ENCODE measurements at regions not wholly inside any gene's neighbourhood (a gene's known extent, or its start where the extent isn't known, plus 50 kb on each side); places are given as distances from the start of the nearest gene placed in this dataset.
"Not testable (repeated sequence)": the region's sequence is repeated elsewhere in the genome, so short reads cannot be mapped to it uniquely, and the experiment has no call there.

DNA sequence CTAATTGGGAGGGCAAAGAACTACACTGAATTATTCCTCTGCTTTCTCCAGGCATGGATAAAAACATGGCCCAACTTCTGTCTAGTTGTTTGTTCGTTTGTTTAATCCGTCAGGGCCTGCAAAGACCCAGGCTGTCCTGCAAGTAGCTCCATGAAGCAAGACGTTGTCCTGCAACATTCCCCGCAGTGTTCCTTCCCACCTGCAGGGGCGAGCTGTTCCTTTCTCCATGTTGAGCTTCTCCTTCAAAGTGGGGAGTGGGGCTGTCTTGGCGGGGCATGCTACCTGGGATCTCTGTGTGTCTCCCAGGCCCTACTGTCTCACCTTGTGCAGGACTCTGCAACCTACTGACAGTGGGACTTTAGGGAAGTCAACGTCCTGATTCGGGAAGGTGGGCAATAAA lies 264.0 kb upstream of the SMIM21 start:
- in situ Hi-C loops (cut with MboI; ENCODE audit: low sequenced_read_pairs), result no loop called here

- in situ Hi-C loops (cut with MboI; ENCODE audit: low sequenced_read_pairs), result not testable (repeated sequence)
These were observed 262.8 kb upstream of the SMIM21 start for GRCh38 chr18:75690283-75690682.

DNA sequence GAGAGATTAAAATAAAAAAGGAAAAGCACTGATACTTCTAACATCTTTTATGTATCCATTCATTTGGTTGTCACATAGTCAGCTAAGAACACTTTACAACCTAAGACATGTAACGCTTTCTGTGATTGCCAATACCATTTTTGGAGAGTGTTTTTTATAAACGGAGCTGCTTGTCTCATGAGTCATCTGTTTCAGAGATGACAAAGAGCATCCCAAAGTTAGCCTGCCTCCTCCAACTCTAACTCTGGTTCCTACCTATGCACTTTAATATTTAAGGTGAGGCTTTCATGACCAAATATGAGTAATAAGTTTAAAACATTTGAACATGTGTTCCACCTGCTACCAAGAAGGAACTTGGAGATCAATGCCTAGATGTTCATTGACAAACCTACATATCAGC lies 260.1 kb upstream of the SMIM21 start:
- in situ Hi-C loops (cut with MboI; ENCODE audit: low sequenced_read_pairs), result no loop called here

DNA sequence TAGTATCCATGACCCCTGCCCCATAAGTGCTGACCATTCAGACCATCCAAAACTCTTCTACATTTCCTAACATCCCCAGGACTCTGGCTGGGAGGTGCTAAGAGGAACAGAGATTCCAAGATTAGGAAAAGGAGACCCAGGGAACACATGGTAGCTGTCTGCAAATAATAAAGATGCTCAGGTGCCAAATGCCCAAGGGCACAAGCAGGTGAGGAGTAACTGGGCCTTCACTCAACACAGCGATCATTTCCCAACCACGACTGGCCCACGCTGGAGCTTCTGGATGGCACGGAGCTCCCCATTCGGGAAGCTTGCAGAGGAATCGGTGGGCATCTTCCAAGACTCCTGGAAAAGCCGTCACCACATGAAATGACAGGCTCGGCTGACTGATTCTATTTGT lies 255.9 kb upstream of the SMIM21 start:
- in situ Hi-C loops (cut with MboI; ENCODE audit: low sequenced_read_pairs), result no loop called here

DNA sequence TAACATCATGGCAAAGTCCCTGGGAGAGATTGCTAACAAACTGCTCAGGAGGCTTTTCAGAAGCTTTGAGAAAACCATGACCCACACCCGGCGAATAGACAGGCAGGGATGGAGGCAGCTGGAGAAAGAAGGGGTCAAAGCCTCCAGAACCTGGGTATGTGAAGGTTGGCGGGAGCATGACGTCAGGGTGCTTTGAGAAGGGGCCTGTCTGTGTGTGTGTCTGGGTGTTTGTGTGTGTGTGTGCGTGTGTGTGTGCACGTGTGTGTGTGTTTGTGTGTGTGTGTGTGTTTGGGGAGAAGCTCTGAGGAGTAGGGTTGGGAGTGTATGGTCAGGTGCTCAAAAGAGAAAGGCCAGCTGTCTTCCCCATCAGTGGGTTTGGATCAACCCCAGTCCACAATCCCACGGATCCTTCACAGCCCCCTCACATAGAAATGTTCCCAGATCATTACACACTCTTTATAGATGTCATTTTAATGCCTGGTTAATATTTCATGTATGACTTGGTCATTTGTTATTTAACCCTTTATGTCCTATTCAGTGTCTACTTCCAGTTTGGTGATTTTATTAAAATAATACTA lies 254.1 kb upstream of the SMIM21 start:
- in situ Hi-C loops (cut with MboI; ENCODE audit: low sequenced_read_pairs), result no loop called here

DNA sequence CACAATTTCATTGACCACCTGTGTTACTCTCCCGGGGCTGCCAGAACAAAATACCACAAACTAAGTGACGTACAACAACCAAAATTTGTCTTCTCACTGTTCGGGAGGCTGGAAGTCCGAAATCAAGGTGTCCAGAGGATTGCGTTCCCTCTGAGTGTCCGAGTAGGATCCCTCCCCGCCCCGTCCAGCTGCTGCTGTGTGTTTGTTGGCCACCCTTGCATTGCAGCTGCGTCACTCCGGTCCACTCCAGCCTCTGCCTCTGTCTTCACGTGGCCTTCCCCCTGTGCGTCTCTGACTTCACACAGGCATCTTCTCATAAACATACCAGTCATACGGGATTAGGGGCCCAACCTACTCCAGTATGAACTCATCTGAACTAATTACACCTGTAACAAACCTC lies 251.8 kb upstream of the SMIM21 start:
- in situ Hi-C loops (cut with MboI; ENCODE audit: low sequenced_read_pairs), result no loop called here

DNA sequence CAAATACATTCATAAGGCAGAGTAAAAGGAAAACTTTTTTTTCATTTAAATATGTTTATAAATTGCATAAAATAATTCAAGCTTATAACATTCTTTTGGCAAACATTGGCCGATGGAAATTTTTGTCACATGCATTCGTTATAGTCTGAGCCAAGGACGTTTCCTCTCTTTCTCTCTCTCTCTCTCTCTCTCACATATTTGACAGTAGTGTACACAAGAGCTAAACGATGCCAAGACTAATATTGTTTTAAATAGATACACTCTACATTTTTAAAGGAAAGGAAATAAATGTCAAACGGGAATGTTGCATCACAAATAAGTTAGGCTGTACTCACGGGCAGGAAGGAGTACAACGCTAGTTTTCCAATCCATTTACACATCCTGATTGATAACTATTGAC lies 251.1 kb upstream of the SMIM21 start:
- in situ Hi-C loops (cut with MboI; ENCODE audit: low sequenced_read_pairs), result no loop called here

- in situ Hi-C loops (cut with MboI; ENCODE audit: low sequenced_read_pairs), result no loop called here
These were observed 250.4 kb upstream of the SMIM21 start for GRCh38 chr18:75677696-75678455.

DNA sequence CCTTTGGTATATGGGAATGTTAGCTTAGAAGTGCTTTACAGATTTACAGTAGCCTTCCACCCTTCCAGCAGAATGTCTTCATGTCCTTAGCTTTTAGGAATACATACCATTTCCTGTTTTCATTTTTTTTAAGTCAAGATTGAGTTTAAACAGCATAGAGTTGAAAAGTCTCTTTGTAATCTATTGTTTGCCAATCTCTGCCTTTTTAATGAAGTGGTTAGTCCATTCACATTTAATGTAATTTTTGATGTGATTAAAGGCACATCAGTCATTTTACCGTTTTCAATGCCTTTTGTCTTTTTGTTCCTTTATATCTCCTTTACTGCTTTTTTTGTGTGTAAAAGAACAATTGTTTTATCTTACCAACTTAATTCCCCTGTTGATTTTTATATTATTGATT lies 233.4 kb upstream of the SMIM21 start:
- in situ Hi-C loops (cut with MboI; ENCODE audit: low sequenced_read_pairs), result no loop called here

DNA sequence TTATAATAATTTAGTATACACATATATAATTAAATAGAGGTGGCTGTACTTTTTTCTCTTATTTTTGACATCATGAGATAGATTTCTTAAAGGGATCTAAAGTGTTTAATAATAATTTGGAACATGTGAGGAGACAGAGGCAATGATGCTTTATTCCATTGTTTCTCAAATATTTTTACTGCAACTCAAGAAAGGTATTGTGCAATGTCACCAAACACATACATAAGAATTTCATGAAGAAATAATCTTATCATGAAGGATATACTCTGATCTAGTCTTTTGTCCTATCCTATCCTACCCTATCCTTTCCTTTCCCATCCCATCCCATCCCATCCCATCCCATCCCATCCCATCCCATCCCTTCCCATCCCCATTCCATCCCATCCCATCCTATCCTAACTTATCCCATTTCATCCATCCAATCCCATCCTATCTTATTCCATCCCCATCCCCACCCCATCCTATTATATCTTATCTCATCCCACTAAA lies 232.1 kb upstream of the SMIM21 start:
- in situ Hi-C loops (cut with MboI; ENCODE audit: low sequenced_read_pairs), result no loop called here

- in situ Hi-C loops (cut with MboI; ENCODE audit: low sequenced_read_pairs), result no loop called here
These were observed 230.8 kb upstream of the SMIM21 start for GRCh38 chr18:75658330-75658729.

- in situ Hi-C loops (cut with MboI; ENCODE audit: low sequenced_read_pairs), result no loop called here
These were observed 229.2 kb upstream of the SMIM21 start for GRCh38 chr18:75656563-75657247.

DNA sequence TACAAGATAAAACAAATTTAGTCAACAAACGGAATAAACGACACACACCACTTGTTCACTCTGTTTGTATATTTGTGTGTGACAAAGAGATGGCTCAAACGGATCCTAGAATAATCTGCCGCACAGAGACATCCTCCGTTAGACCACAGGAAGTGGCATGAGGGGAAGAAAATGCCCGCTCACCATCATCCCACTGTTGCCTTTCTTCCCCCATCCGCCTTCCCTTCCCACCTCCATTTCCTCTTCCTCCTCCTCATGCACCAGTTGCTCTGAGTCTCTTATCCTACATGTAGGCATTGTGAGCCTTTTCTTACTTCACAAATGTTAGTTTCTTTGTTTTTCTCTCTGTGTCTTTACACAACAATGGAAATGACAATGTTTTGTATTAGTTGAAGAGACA lies 228.5 kb upstream of the SMIM21 start:
- in situ Hi-C loops (cut with MboI; ENCODE audit: low sequenced_read_pairs), result no loop called here

GRCh38 chr18:75654851-75655751 lies 227.6 kb upstream of the SMIM21 start:
- in situ Hi-C loops (cut with MboI; ENCODE audit: low sequenced_read_pairs), result no loop called here

GRCh38 chr18:75654386-75654785 lies 226.9 kb upstream of the SMIM21 start:
- in situ Hi-C loops (cut with MboI; ENCODE audit: low sequenced_read_pairs), result no loop called here

- in situ Hi-C loops (cut with MboI; ENCODE audit: low sequenced_read_pairs), result no loop called here
These were observed 225.0 kb upstream of the SMIM21 start for GRCh38 chr18:75652528-75652927.

DNA sequence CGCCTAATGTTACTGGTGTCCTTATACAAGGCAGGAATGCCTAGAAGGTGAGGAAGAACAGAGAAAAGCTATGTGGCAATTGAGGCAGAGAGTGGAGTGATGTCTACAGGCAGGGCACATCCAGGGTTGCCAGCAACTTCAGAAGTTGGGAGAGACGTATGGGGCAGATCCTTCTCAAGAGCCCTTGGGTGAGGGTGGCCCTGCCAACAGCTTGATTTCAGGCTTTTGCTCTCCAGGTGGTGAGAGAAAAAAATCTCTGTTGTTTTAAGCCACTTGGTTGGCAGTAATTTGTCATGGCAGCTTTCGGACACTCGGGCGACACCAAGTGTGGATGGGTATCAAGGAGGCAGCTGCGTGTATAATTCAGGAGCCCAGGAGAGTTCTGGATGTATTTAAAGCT lies 217.4 kb upstream of the SMIM21 start:
- in situ Hi-C loops (cut with MboI; ENCODE audit: low sequenced_read_pairs), result no loop called here

DNA sequence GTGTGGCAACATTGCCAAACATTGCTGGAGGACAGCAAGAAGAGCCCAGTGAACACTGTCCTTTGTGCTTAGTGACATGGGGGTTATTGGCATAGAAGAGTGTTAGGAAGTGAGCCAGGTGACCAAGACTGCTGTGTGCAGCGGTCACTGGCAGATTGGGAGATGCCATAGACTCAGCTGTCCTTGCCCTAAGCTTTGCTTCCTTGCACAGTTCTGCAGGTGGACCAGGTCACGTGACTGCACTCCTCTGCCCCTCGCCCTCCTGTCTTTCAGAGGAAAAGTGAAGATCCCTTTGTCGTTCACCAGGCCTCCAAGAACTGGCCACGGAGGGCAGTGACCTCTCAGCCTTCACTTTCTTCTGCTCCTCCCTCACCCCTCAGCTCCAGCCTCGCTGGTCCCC lies 215.6 kb upstream of the SMIM21 start:
- in situ Hi-C loops (cut with MboI; ENCODE audit: low sequenced_read_pairs), result no loop called here

- in situ Hi-C loops (cut with MboI; ENCODE audit: low sequenced_read_pairs), result no loop called here
These were observed 211.9 kb upstream of the SMIM21 start for GRCh38 chr18:75639472-75639831.

GRCh38 chr18:75638776-75639471 lies 211.4 kb upstream of the SMIM21 start:
- in situ Hi-C loops (cut with MboI; ENCODE audit: low sequenced_read_pairs), result no loop called here
